ENCODE measurements at regions not wholly inside any gene's neighbourhood (a gene's known extent, or its start where the extent isn't known, plus 50 kb on each side); places are given as distances from the start of the nearest gene placed in this dataset.

GRCh38 chr17:14469971-14470370 lies 169.1 kb downstream of the HS3ST3B1 start (continued):
- TF ChIP-seq ATF3 (IDR thresholded peaks at IDR 0.05; ENCODE audit: insufficient read depth, low read depth, low read length), result no peak
- TF ChIP-seq PHF8 (conservative IDR thresholded peaks at IDR 0.05; ENCODE audit: low read depth, low read length), result no peak
- no peak for TF ChIP-seq SRF (IDR thresholded peaks at IDR 0.05; ENCODE audit: low read depth, low read length)

Data from H1 (cell line).